ENCODE measurements at regions not wholly inside any gene's neighbourhood (a gene's known extent, or its start where the extent isn't known, plus 50 kb on each side); places are given as distances from the start of the nearest gene placed in this dataset.

GRCh38 chr4:165680821-165681220 is 192.2 kb upstream of the TLL1 start:
- no peak for TF ChIP-seq CTCF (IDR thresholded peaks at IDR 0.05)
- no peak for TF ChIP-seq EZH2 (IDR thresholded peaks at IDR 0.05)
- no peak for TF ChIP-seq EZH2phosphoT487 (IDR thresholded peaks at IDR 0.05)
